ENCODE measurements at regions not wholly inside any gene's neighbourhood (a gene's known extent, or its start where the extent isn't known, plus 50 kb on each side); places are given as distances from the start of the nearest gene placed in this dataset.

DNA sequence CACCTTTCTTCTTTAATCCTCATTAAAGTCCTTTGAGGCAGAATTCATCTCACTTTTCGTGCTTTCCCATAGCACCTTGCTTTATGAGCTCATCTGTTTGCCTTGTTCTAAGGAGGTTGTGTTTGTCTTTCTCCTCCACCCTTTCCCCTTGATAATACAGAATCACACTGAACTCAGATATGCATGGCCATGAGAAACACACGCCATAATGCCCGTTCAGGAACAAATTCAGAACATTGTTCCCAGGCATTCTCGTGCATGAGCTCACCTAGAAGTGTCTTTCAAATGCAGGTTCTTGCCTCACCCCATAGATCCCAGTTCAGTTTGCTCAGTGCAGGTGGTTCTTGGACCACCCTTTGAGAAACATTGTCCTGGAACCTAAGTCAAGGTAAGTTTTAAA is 71.1 kb downstream of the TMEM114 start:
- no peak overlapping the region for H3K4me3 Mint-ChIP-seq
- TF ChIP-seq, protein P1, sequence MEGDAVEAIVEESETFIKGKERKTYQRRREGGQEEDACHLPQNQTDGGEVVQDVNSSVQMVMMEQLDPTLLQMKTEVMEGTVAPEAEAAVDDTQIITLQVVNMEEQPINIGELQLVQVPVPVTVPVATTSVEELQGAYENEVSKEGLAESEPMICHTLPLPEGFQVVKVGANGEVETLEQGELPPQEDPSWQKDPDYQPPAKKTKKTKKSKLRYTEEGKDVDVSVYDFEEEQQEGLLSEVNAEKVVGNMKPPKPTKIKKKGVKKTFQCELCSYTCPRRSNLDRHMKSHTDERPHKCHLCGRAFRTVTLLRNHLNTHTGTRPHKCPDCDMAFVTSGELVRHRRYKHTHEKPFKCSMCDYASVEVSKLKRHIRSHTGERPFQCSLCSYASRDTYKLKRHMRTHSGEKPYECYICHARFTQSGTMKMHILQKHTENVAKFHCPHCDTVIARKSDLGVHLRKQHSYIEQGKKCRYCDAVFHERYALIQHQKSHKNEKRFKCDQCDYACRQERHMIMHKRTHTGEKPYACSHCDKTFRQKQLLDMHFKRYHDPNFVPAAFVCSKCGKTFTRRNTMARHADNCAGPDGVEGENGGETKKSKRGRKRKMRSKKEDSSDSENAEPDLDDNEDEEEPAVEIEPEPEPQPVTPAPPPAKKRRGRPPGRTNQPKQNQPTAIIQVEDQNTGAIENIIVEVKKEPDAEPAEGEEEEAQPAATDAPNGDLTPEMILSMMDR (conservative IDR thresholded peaks at IDR 0.05) = no peak
- H3K36me3 Mint-ChIP-seq (ENCODE audit: low read depth) = no peaks in the 10 kb centered on the region
- peaks cover 2% of the 10 kb centered on the region for H3K9me3 Mint-ChIP-seq
- DNase-seq (ENCODE audit: low read depth, low spot score) = no peak
- H3K4me1 Mint-ChIP-seq = no peaks in the 10 kb centered on the region
- peaks cover 53% of the 10 kb centered on the region for H3K27me3 Mint-ChIP-seq (ENCODE audit: low read depth)
- H3K27ac Mint-ChIP-seq (ENCODE audit: unreplicated experiment) = no peak overlapping the region

DNA sequence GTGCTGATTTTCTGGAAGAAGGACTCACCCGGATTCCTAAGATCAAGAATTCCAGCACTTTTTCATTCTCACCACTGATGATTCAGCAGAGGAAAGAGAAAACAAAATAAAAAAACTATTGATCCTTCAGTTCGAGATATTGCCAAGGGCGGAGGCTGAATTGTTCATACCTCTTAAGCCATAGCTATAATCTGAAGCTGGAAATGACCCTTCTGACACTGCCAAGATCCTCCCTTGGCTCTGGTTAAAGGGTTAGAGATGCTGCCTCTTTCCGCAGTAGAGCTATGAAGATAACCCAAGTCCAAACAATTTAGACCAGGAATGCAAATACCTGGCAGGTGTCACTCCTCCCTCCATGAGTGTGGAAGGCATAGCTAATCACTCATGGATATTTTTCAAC is 73.0 kb downstream of the TMEM114 start:
- no peaks in the 10 kb centered on the region for H3K9me3 Mint-ChIP-seq
- no peak for DNase-seq (ENCODE audit: low read depth, low spot score)
- TF ChIP-seq, protein P1 (conservative IDR thresholded peaks at IDR 0.05) = no peak
- H3K36me3 Mint-ChIP-seq (ENCODE audit: low read depth) = no peaks in the 10 kb centered on the region
- H3K4me3 Mint-ChIP-seq = no peak overlapping the region
- H3K27ac Mint-ChIP-seq (ENCODE audit: unreplicated experiment) = no peak overlapping the region
- H3K4me1 Mint-ChIP-seq = no peaks in the 10 kb centered on the region
- peaks cover 54% of the 10 kb centered on the region for H3K27me3 Mint-ChIP-seq (ENCODE audit: low read depth)

DNA sequence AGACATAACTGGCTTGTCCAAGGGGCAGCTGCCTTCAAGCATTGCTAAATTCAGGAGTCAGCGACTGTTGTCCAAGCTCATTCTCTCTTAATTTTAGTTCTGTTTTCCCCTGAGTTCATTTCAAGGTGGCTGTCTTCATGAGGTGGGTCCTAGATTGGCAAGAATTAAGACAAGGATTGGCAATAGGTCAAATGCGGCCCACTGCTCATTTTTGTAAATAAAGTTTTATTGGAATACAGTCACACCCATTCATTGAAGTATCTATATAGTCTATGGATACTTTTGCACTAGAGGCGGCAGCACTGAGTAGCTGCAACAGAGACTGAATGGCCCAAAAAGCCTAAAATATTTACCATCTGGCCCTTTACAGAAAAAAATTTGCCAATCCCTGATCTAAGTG is 73.8 kb downstream of the TMEM114 start:
- Mint-ChIP-seq H3K27me3 (ENCODE audit: low read depth) (peaks cover 53% of the 10 kb centered on the region), H3K27ac (ENCODE audit: unreplicated experiment) (no peak overlapping the region), H3K4me1 (no peaks in the 10 kb centered on the region), H3K4me3 (no peak overlapping the region), H3K9me3 (peaks cover under 1% of the 10 kb centered on the region), H3K36me3 (ENCODE audit: low read depth) (no peaks in the 10 kb centered on the region)
- TF ChIP-seq, protein P1 (conservative IDR thresholded peaks at IDR 0.05) = no peak
- DNase-seq (ENCODE audit: low read depth, low spot score) = no peak

DNA sequence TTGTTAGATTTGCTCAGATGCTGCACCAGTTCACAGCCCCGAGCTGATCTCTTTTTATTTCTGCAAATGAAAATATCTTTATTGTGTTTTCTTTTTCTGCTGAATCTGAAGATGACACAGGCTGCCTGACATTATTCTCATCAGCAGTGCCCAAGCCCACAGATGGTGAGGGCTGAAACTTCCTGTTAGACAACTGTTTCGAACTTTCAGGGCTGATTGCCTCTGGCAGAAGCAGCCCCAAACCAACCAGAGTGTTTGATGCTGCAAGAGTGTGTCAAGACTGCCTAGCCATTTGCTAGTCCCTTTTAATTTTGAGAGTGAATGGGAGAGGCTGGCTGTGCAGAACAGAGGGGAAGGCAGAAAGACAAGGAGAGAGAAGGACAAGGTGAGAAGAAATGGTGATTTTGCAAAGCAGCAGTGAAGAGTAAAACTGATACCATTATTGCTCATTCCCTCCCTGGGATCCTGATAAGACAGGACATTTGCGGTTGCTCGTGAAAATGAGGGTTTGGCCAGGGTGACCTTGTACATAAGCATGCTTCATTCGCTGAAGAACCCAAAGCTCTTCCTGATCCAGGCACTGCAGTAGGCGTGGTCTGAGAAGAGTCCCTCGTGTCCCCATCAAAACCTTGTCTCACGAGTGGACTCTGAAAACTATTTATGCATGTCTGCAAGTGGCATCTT is 77.2 kb downstream of the TMEM114 start:
- TF ChIP-seq, protein P1 (conservative IDR thresholded peaks at IDR 0.05) = no peak
- H3K27ac Mint-ChIP-seq (ENCODE audit: unreplicated experiment) = no peak overlapping the region
- no peaks in the 10 kb centered on the region for H3K36me3 Mint-ChIP-seq (ENCODE audit: low read depth)
- H3K4me3 Mint-ChIP-seq = no peak overlapping the region
- no peak for DNase-seq (ENCODE audit: low read depth, low spot score)
- no peaks in the 10 kb centered on the region for H3K4me1 Mint-ChIP-seq
- peaks cover 67% of the 10 kb centered on the region for H3K27me3 Mint-ChIP-seq (ENCODE audit: low read depth)
- H3K9me3 Mint-ChIP-seq = peaks cover 2% of the 10 kb centered on the region

DNA sequence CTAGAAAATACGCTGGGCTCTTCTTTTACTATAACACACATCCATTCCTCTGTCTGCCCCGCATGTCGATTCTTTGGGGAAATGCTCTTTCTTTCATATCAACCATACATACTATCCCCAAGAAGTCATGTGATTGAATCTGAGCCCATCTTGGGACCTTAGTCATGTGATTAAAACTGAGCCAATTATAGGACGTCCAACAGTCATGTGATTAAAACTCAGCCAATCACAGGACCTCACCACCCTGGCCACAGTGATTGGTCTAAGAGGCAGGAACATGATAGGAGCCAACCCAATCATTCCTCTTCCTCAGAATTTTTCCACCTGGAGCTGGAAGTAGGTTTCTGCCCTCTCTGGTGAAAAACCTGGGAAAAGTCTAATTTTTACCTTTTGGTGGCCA is 78.8 kb downstream of the TMEM114 start:
- TF ChIP-seq, protein P1 (conservative IDR thresholded peaks at IDR 0.05) = no peak
- Mint-ChIP-seq H3K27me3 (ENCODE audit: low read depth) (peaks cover 82% of the 10 kb centered on the region), H3K27ac (ENCODE audit: unreplicated experiment) (no peak overlapping the region), H3K4me1 (no peaks in the 10 kb centered on the region), H3K9me3 (peaks cover 2% of the 10 kb centered on the region), H3K4me3 (no peak overlapping the region), H3K36me3 (ENCODE audit: low read depth) (no peaks in the 10 kb centered on the region)
- DNase-seq (ENCODE audit: low read depth, low spot score) = no peak

Measured in neural crest cell (in vitro differentiated cells).